ENCODE measurements at regions not wholly inside any gene's neighbourhood (a gene's known extent, or its start where the extent isn't known, plus 50 kb on each side); places are given as distances from the start of the nearest gene placed in this dataset.

DNA sequence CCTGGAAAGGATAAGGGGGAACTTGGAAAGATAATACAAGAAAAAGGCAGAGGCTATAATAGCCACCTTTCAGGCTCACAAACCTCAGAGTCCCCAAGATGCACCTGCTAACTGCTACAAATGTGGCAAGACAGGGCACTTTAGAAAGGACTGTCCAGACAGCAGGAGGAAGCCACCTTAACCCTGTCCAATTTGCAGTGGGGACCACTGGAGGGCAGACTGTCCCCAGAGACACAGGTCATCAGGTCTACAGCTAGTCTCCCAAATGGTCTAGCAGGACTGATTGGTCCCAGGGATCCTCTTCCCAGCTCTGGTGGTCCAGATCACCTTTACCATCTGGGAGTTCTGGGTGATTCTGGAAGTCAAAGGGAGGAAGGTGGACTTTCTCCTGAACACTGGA, 882.5 kb upstream of the GBE1 start:
- Histone ChIP-seq H3K4me3 (no peak overlapping the region), H3K27ac (no peak overlapping the region), H3K27me3 (no peaks in the 10 kb centered on the region), H3K9me3 (no peaks in the 10 kb centered on the region), H3K36me3 (no peaks in the 10 kb centered on the region), H3K4me1 (no peaks in the 10 kb centered on the region)
- DNase-seq, result no peak
- TF ChIP-seq CTCF (IDR thresholded peaks at IDR 0.05) (no peak), POLR2A (IDR thresholded peaks at IDR 0.05) (no peak)

DNA sequence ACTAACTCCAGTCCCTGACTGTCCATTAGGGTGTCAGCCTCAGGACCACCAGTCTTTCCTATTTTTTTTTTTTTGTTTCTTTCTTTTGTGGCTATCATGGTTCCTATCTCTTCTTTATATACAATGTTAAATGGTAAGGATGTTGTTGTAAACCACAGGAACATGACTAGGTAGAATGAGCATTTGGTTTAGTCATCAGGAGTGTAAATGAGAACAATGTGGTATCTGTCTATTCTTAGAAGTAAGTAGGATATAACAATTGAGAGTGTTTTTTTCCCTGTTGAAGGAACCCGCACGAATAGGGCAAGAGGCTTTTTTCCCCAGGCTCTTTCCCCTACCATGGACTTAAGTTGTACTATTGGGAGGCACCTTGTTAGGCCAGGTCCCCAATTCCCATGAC, 880.3 kb upstream of the GBE1 start:
- no peak for DNase-seq
- Histone ChIP-seq H3K27me3 (no peaks in the 10 kb centered on the region), H3K27ac (no peak overlapping the region), H3K4me1 (no peaks in the 10 kb centered on the region), H3K36me3 (no peaks in the 10 kb centered on the region), H3K9me3 (no peaks in the 10 kb centered on the region), H3K4me3 (no peak overlapping the region)
- TF ChIP-seq POLR2A (IDR thresholded peaks at IDR 0.05), result no peak
- TF ChIP-seq CTCF (IDR thresholded peaks at IDR 0.05), result no peak

- H3K27me3 ChIP-seq, result no peaks in the 10 kb centered on the region
- no peaks in the 10 kb centered on the region for H3K4me1 ChIP-seq
- no peak overlapping the region for H3K4me3 ChIP-seq
- H3K36me3 ChIP-seq, result no peaks in the 10 kb centered on the region
- TF ChIP-seq POLR2A (IDR thresholded peaks at IDR 0.05), result no peak
- TF ChIP-seq CTCF (IDR thresholded peaks at IDR 0.05), result no peak
- no peaks in the 10 kb centered on the region for H3K9me3 ChIP-seq
- DNase-seq, result no peak
- no peak overlapping the region for H3K27ac ChIP-seq
Measured at GRCh38 chr3:82640254-82640653, 878.8 kb upstream of the GBE1 start.

GRCh38 chr3:82637574-82637973, 876.1 kb upstream of the GBE1 start:
- Histone ChIP-seq H3K36me3 (no peaks in the 10 kb centered on the region), H3K4me3 (no peak overlapping the region), H3K27me3 (no peaks in the 10 kb centered on the region), H3K9me3 (no peaks in the 10 kb centered on the region), H3K4me1 (no peaks in the 10 kb centered on the region), H3K27ac (no peak overlapping the region)
- TF ChIP-seq CTCF (IDR thresholded peaks at IDR 0.05) (no peak), POLR2A (IDR thresholded peaks at IDR 0.05) (no peak)
- DNase-seq, result no peak

DNA sequence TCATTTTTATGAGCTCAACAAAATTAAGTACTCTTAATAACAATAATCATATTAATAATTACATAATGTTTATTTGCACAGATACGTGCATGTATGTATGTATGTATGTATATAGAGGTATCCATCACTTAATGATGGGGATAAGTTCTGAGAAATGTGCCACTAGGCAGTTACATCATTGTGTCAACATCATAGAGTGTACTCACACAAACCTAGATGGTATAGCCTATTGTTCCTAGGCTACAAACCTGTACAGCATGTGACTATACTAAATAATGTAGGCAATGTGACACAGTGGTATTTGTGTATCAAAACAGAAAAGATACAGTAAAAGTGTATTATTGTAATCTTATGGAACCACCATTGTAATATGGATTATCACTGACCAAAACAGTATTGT, 874.7 kb upstream of the GBE1 start:
- Histone ChIP-seq H3K36me3 (no peaks in the 10 kb centered on the region), H3K9me3 (no peaks in the 10 kb centered on the region), H3K27ac (no peak overlapping the region), H3K4me1 (no peaks in the 10 kb centered on the region), H3K27me3 (no peaks in the 10 kb centered on the region), H3K4me3 (no peak overlapping the region)
- TF ChIP-seq CTCF (IDR thresholded peaks at IDR 0.05) (no peak), POLR2A (IDR thresholded peaks at IDR 0.05) (no peak)
- no peak for DNase-seq

DNA sequence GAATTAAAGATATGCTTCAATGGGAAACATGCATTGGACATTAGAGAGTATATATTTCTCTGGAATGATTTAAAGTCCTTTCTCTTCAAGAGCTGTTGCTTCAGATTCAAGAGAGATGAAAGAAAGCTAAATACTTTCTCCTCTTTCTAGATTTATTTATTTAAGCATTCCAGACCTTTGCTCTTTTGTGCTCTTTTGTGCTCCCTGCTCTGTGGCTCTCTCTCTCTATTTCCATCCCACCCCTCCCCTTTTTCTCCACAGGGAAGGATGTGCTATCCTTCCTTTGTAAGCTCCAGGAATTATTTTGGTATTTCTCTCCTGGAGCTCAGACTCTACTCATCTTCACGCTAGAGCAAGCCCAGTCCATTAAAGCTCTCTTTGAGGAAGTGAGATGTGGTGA, 871.9 kb upstream of the GBE1 start:
- H3K27me3 ChIP-seq, result no peaks in the 10 kb centered on the region
- no peak for TF ChIP-seq POLR2A (IDR thresholded peaks at IDR 0.05)
- TF ChIP-seq CTCF (IDR thresholded peaks at IDR 0.05), result no peak
- H3K4me1 ChIP-seq, result no peaks in the 10 kb centered on the region
- no peaks in the 10 kb centered on the region for H3K36me3 ChIP-seq
- H3K9me3 ChIP-seq, result no peaks in the 10 kb centered on the region
- no peak overlapping the region for H3K4me3 ChIP-seq
- no peak for DNase-seq
- no peak overlapping the region for H3K27ac ChIP-seq

Measured in Peyer's patch (tissue), 4 donors.